Lung (tissue), 11 donors: ENCODE measurements at regions not wholly inside any gene's neighbourhood (a gene's known extent, or its start where the extent isn't known, plus 50 kb on each side); places are given as distances from the start of the nearest gene placed in this dataset.

ENCODE experiments used
- ATAC-seq: fragments of 200-7000 bp; cut with Tn5 transposase; one replicate; pipeline ENCODE4 v1.9.1; 2020; ENCODE audit warnings: moderate number of reproducible peaks; ENCODE audit not compliant: insufficient read depth, low FRiP score
- DNase-seq, 3 donors: peaks; one replicate each; pipeline ENCODE4 v3.0.0-alpha.2; 2013 to 2017
- H3K27ac ChIP-seq, 2 donors: one replicate each; pipeline ENCODE4 v1.5.1; 2013; ENCODE audit warnings: mild to moderate bottlenecking in 2 of 2, moderate library complexity in 2 of 2, control low read depth in 1 of 2, inconsistent platforms in 1 of 2, low read depth in 1 of 2, low read length in 1 of 2
- H3K27me3 ChIP-seq, 3 donors: one replicate each; pipeline ENCODE4 v1.5.1; 2013; ENCODE audit warnings: low read length in 2 of 3; ENCODE audit not compliant: control insufficient read depth in 3 of 3, insufficient read depth in 3 of 3
- H3K36me3 ChIP-seq, 4 donors: one replicate each; pipeline ENCODE4 v1.5.1; 2013; ENCODE audit warnings: low read length in 4 of 4, mild to moderate bottlenecking in 1 of 4, moderate library complexity in 1 of 4; ENCODE audit not compliant: control insufficient read depth in 4 of 4, insufficient read depth in 4 of 4
- H3K4me1 ChIP-seq, 5 donors: one replicate each; pipeline ENCODE4 v1.5.1; 2013; ENCODE audit warnings: low read length in 5 of 5, mild to moderate bottlenecking in 2 of 5, moderate library complexity in 1 of 5; ENCODE audit not compliant: control insufficient read depth in 5 of 5, insufficient read depth in 5 of 5
- H3K4me3 ChIP-seq: one replicate; pipeline ENCODE4 v1.5.1; 2013; ENCODE audit warnings: mild to moderate bottlenecking, control low read depth, moderate library complexity
- H3K9ac ChIP-seq, 2 donors: one replicate each; pipeline ENCODE4 v1.5.1; 2013; ENCODE audit warnings: low read length in 2 of 2, control low read depth in 1 of 2; ENCODE audit not compliant: insufficient read depth in 1 of 2
- H3K9me3 ChIP-seq, 4 donors: one replicate each; pipeline ENCODE4 v1.5.1; 2013; ENCODE audit warnings: low read length in 3 of 4, mild to moderate bottlenecking in 1 of 4, moderate library complexity in 1 of 4; ENCODE audit not compliant: control insufficient read depth in 4 of 4, insufficient read depth in 3 of 4
- WGBS, 2 donors: extraction: QIAGEN DNeasy Blood & Tissue Kit; methylation state at CpG; one replicate each; pipeline ENCODE4 v1.1.7; 2013; 5-methylcytosine and 5-hydroxymethylcytosine counted together
- TF ChIP-seq, protein P1 (sequence below): IDR thresholded peaks from 2 replicates; pipeline ENCODE4 v1.5.1; 2012; ENCODE audit warnings: mild to moderate bottlenecking; ENCODE audit errors: control extremely low read depth, extremely low read depth
- donor health status: control.
- donor health status: control.
- donor health status: Bipolar disorder and iron deficiency.
- donor health status: healthy.
- donor health status: DM: yes; HTN: yes; CAD: no.

DNA sequence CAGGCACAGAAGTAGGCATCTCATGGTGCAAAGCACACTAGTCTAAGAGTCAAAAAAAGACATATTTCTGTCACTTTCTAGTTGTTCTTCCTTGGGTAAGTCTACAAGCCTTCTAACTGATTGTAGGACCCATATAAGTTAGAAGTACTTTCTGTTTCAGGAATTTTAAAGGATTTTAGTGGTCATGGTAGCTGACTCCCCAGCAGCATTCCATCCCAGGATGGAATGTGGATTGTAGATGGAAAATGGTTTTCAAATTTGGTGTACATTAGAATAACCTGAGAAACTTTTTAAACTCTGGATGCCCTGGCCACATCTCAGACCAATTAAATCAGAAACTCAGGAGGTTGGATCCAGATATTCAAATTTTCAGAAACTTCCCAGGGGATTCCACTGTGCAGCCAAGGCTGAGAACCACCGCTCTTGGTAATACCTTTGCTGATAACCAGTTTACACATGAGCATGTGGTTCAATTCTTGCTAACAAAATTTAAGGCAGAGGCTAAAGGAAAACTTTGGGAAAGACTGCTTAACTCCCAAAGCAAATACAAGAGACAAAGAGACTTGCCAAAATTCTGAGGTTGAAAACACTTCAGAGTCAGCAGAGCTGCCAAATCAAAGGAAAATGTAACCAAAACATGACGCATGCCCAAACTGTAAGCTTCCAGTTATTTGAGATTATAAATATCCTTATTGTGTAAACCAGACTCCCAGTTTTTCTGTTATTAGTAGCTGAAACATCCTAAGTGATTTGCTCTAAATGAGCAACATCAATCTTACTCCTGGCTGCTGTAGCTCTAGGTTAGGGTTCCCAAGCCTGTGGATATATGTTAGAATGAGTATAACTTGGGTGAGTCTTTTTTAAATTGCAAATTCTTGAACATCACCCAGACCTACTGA, 145.4 kb upstream of the MTAP start:
- TF ChIP-seq, protein P1, sequence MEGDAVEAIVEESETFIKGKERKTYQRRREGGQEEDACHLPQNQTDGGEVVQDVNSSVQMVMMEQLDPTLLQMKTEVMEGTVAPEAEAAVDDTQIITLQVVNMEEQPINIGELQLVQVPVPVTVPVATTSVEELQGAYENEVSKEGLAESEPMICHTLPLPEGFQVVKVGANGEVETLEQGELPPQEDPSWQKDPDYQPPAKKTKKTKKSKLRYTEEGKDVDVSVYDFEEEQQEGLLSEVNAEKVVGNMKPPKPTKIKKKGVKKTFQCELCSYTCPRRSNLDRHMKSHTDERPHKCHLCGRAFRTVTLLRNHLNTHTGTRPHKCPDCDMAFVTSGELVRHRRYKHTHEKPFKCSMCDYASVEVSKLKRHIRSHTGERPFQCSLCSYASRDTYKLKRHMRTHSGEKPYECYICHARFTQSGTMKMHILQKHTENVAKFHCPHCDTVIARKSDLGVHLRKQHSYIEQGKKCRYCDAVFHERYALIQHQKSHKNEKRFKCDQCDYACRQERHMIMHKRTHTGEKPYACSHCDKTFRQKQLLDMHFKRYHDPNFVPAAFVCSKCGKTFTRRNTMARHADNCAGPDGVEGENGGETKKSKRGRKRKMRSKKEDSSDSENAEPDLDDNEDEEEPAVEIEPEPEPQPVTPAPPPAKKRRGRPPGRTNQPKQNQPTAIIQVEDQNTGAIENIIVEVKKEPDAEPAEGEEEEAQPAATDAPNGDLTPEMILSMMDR, result no peak
- DNase-seq, result peak in 1 of 3 donors; percentile 3
- H3K27me3 ChIP-seq, result no peaks in the 10 kb centered on the region
- no peak overlapping the region for H3K9ac ChIP-seq
- H3K4me1 ChIP-seq, result no peaks in the 10 kb centered on the region
- WGBS, 2 donors, result 55 to 83% methylated on average over 2 of the region's 2 CpGs
- no peaks in the 10 kb centered on the region for H3K36me3 ChIP-seq
- H3K4me3 ChIP-seq, result no peak overlapping the region
- no peak overlapping the region for H3K27ac ChIP-seq
- H3K9me3 ChIP-seq, result peaks cover 0 to under 1% (median 0%) of the 10 kb centered on the region in 4 donors
- no peak for ATAC-seq

DNA sequence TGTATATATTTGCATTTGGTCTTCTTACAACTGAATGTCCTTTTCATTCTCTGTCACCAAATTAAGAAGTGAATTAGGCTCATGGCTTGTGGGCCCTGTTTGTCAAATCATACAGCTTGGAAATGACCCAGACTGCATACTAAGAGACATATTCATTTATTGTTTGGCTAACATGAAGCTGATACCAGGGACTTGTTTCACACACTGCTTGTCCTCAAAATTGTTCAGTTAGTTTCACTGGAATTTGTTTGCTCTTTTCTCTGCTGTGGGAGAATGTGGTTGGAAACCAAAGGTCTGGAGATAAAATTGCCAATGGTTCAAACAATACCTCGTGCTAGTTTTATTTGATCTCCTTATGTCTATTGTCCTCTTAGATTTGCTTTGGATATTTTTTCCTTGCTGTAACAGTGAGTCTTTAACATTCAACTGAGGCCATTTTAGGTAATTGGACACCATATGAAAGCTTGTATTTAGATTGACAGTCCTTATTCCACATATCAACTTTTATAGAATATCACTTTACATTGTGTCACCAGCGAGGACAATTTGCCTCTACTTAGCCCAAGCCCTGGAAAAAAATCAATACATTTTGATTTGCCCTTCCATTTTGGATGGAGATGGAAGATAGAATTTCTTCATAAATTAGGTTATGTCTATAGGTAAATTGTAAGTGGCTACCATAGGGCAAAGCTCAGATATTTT, 144.3 kb upstream of the MTAP start:
- ATAC-seq (no peak), DNase-seq (no peak)
- H3K4me1 ChIP-seq, result no peaks in the 10 kb centered on the region
- 79 to 81% methylated on average over 2 of the region's 2 CpGs for WGBS, 2 donors
- no peak overlapping the region for H3K9ac ChIP-seq
- H3K27ac ChIP-seq, result no peak overlapping the region
- no peaks in the 10 kb centered on the region for H3K9me3 ChIP-seq
- H3K27me3 ChIP-seq, result no peaks in the 10 kb centered on the region
- H3K4me3 ChIP-seq, result no peak overlapping the region
- H3K36me3 ChIP-seq, result no peaks in the 10 kb centered on the region
- TF ChIP-seq, protein P1, result no peak

DNA sequence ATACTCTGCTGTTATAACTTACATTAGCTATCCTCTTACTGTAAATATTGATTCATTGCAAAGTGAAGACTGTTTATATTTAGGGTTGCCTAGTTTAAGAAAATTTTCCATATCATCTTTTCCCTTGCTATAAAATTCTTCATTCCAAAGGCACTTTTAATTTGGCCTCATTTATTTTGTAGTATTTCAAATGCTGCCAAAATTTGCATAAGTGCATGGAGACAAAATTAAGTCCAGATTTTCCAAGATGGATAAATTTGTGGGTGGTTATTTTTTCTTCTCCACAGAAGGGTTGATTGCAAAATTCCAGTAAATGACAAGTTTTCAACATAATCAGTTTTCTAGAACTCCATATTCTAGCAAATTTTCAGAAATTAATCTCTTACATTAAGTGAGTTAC, 141.5 kb upstream of the MTAP start:
- no peaks in the 10 kb centered on the region for H3K9me3 ChIP-seq
- no peaks in the 10 kb centered on the region for H3K36me3 ChIP-seq
- no peaks in the 10 kb centered on the region for H3K4me1 ChIP-seq
- H3K27me3 ChIP-seq, result no peaks in the 10 kb centered on the region
- no peak overlapping the region for H3K9ac ChIP-seq
- ATAC-seq, result no peak
- TF ChIP-seq, protein P1, result no peak
- H3K4me3 ChIP-seq, result no peak overlapping the region
- DNase-seq, result no peak
- H3K27ac ChIP-seq, result no peak overlapping the region
